ENCODE measurements at regions not wholly inside any gene's neighbourhood (a gene's known extent, or its start where the extent isn't known, plus 50 kb on each side); places are given as distances from the start of the nearest gene placed in this dataset.

DNA sequence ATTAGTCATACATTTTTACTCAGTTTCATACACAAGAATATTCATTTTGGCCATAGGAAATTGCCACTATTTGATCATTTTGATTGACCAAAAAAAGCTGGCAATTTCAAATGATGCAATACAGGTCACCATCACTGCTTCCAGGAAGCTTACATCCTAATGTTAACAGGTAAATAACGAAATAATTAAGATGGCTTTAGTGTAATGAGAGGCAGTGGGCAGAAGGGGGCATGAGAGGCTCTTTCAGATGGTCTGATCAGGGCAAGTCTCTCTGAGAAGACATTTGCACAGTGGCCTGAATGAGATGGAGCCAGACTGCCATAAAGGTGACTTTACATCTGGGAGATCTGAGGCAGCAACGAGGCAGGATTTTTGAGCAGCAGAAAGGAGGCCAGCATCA is 170.7 kb downstream of the SLIT2 start:
- DNase-seq (peak; percentile 51), ATAC-seq (peak; percentile 61)
- Histone ChIP-seq H3K4me2 (ENCODE audit: low read length) (no peak overlapping the region), H3K9me2 (replicated peaks; ENCODE audit: low read length) (no peaks in the 10 kb centered on the region), H3K9me3 (ENCODE audit: low read length) (no peaks in the 10 kb centered on the region), H3K79me2 (ENCODE audit: low read length) (no peaks in the 10 kb centered on the region), H2AFZ (ENCODE audit: low read length) (no peak overlapping the region), H3K4me1 (ENCODE audit: insufficient read depth, low read length) (peaks cover 8% of the 10 kb centered on the region; the same call in 1 of the 2 replicates), H3F3A (ENCODE audit: low read length, unreplicated experiment) (no peaks in the 10 kb centered on the region), H4K20me1 (ENCODE audit: low read length) (no peaks in the 10 kb centered on the region), H3K27me3 (ENCODE audit: low read length) (no peaks in the 10 kb centered on the region), H3K27ac (ENCODE audit: low read length) (no peak overlapping the region), H3K4me3 (ENCODE audit: low read length) (no peak overlapping the region), H3K9ac (ENCODE audit: low read length) (no peak overlapping the region), H3K36me3 (ENCODE audit: low read depth, low read length) (no peaks in the 10 kb centered on the region)
- TF ChIP-seq, protein P1, sequence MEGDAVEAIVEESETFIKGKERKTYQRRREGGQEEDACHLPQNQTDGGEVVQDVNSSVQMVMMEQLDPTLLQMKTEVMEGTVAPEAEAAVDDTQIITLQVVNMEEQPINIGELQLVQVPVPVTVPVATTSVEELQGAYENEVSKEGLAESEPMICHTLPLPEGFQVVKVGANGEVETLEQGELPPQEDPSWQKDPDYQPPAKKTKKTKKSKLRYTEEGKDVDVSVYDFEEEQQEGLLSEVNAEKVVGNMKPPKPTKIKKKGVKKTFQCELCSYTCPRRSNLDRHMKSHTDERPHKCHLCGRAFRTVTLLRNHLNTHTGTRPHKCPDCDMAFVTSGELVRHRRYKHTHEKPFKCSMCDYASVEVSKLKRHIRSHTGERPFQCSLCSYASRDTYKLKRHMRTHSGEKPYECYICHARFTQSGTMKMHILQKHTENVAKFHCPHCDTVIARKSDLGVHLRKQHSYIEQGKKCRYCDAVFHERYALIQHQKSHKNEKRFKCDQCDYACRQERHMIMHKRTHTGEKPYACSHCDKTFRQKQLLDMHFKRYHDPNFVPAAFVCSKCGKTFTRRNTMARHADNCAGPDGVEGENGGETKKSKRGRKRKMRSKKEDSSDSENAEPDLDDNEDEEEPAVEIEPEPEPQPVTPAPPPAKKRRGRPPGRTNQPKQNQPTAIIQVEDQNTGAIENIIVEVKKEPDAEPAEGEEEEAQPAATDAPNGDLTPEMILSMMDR (conservative IDR thresholded peaks at IDR 0.05; ENCODE audit: low read depth, low read length): peak; percentile 50
- TF ChIP-seq EZH2phosphoT487 (IDR thresholded peaks at IDR 0.05; ENCODE audit: borderline replicate concordance, low read length): no peak
- intact Hi-C loops (cut with micrococcal nuclease): loop anchor here (1.0 to 10.0 kb wide), 3 partner anchors 82 to 262 kb away; no protein-coding TSS in a partner anchor
- no TSS peak for BruUV-seq (replicated peaks)
- ChIA-PET POLR2A (ENCODE audit: unreplicated experiment) (no interaction called here), CTCF (interaction anchor here (0.6 kb wide), 2 partner anchors 16 to 1409 kb away, joined by 3 to 10 read pairs; no protein-coding TSS in a partner anchor)

DNA sequence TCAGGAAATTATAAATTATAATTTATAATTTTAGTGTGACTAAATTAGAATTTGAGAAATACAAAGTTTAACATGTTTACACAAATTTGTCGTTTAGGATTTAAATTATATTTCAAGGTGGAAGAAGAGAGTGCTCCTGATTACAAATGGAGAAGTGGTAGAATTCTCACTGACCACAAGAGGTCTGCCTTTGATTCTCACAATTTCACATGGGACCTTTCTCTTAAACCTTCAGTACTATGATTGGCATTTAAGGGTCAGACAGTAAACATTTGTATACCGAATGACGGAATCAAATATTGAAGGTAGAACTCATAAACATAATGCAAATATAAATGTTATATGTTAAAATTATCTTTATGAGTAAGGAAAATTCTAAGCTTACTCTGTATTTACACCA is 171.7 kb downstream of the SLIT2 start:
- Histone ChIP-seq H3K27ac (ENCODE audit: low read length) (no peak overlapping the region), H3K9me2 (replicated peaks; ENCODE audit: low read length) (no peaks in the 10 kb centered on the region), H3K79me2 (ENCODE audit: low read length) (no peaks in the 10 kb centered on the region), H3K36me3 (ENCODE audit: low read depth, low read length) (no peaks in the 10 kb centered on the region), H3K27me3 (ENCODE audit: low read length) (no peaks in the 10 kb centered on the region), H4K20me1 (ENCODE audit: low read length) (no peaks in the 10 kb centered on the region), H3K4me2 (ENCODE audit: low read length) (no peak overlapping the region), H3K4me1 (ENCODE audit: insufficient read depth, low read length) (peaks cover 4% of the 10 kb centered on the region; the same call in 1 of the 2 replicates), H2AFZ (ENCODE audit: low read length) (no peak overlapping the region), H3F3A (ENCODE audit: low read length, unreplicated experiment) (no peaks in the 10 kb centered on the region), H3K4me3 (ENCODE audit: low read length) (no peak overlapping the region), H3K9ac (ENCODE audit: low read length) (no peak overlapping the region), H3K9me3 (ENCODE audit: low read length) (no peaks in the 10 kb centered on the region)
- TF ChIP-seq EZH2 (IDR thresholded peaks at IDR 0.05; ENCODE audit: low read length, unreplicated experiment) (no peak), EZH2phosphoT487 (IDR thresholded peaks at IDR 0.05; ENCODE audit: borderline replicate concordance, low read length) (no peak)
- TF ChIP-seq, protein P1 (conservative IDR thresholded peaks at IDR 0.05; ENCODE audit: low read depth, low read length): no peak
- BruUV-seq (replicated peaks): no TSS peak
- intact Hi-C loops (cut with micrococcal nuclease): loop anchor here (2.0 to 10.0 kb wide), 2 partner anchors 81 to 261 kb away; no protein-coding TSS in a partner anchor
- peak; percentile 1 for DNase-seq
- no peak for ATAC-seq
- POLR2A ChIA-PET (ENCODE audit: unreplicated experiment): no interaction called here
- CTCF ChIA-PET: no interaction called here

DNA sequence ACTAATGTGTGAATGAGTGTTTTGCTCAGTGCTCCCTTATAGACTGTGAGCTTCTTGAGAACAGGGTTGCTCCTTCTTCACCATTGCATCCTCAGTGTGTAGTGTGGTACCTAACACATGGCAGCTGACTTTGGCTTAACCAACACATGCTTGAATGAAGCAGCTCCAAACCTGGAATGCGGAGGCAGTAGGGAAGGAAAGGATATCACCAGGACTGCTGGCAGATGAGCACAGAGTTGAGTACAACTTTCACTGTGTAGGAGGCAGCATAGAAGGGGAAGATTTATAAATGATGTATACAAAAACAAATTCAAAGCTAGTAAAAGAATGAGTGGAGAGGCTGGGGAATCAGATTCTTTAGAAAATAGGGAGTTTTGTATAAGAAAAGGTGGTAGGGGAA is 174.3 kb downstream of the SLIT2 start:
- intact Hi-C loops (cut with micrococcal nuclease): loop anchor here (10.0 kb wide), 1 partner anchor 79 kb away; no protein-coding TSS in a partner anchor
- Histone ChIP-seq H3K4me2 (ENCODE audit: low read length) (no peak overlapping the region), H3K9me3 (ENCODE audit: low read length) (no peaks in the 10 kb centered on the region), H3K27me3 (ENCODE audit: low read length) (no peaks in the 10 kb centered on the region), H3K36me3 (ENCODE audit: low read depth, low read length) (no peaks in the 10 kb centered on the region), H4K20me1 (ENCODE audit: low read length) (no peaks in the 10 kb centered on the region), H3K4me3 (ENCODE audit: low read length) (no peak overlapping the region), H2AFZ (ENCODE audit: low read length) (no peak overlapping the region), H3K9ac (ENCODE audit: low read length) (no peak overlapping the region), H3K79me2 (ENCODE audit: low read length) (no peaks in the 10 kb centered on the region), H3K27ac (ENCODE audit: low read length) (no peak overlapping the region), H3K9me2 (replicated peaks; ENCODE audit: low read length) (no peaks in the 10 kb centered on the region), H3F3A (ENCODE audit: low read length, unreplicated experiment) (no peaks in the 10 kb centered on the region), H3K4me1 (ENCODE audit: insufficient read depth, low read length) (0 out of 2 replicates have a peak, but pooled peaks cover 12% of the 10 kb centered on the region)
- TF ChIP-seq, protein P1 (conservative IDR thresholded peaks at IDR 0.05; ENCODE audit: low read depth, low read length): no peak
- TF ChIP-seq EZH2phosphoT487 (IDR thresholded peaks at IDR 0.05; ENCODE audit: borderline replicate concordance, low read length) (no peak), EZH2 (IDR thresholded peaks at IDR 0.05; ENCODE audit: low read length, unreplicated experiment) (no peak)
- ChIA-PET POLR2A (ENCODE audit: unreplicated experiment) (interaction anchor here (0.7 kb wide), 1 partner anchor 740 kb away, joined by 3 read pairs; no protein-coding TSS in a partner anchor), CTCF (interaction anchor here (0.5 kb wide), 1 partner anchor 17 kb away, joined by 5 read pairs; no protein-coding TSS in a partner anchor)
- no peak for DNase-seq
- ATAC-seq: no peak
- no TSS peak for BruUV-seq (replicated peaks)
